ENCODE measurements at regions not wholly inside any gene's neighbourhood (a gene's known extent, or its start where the extent isn't known, plus 50 kb on each side); places are given as distances from the start of the nearest gene placed in this dataset.

DNA sequence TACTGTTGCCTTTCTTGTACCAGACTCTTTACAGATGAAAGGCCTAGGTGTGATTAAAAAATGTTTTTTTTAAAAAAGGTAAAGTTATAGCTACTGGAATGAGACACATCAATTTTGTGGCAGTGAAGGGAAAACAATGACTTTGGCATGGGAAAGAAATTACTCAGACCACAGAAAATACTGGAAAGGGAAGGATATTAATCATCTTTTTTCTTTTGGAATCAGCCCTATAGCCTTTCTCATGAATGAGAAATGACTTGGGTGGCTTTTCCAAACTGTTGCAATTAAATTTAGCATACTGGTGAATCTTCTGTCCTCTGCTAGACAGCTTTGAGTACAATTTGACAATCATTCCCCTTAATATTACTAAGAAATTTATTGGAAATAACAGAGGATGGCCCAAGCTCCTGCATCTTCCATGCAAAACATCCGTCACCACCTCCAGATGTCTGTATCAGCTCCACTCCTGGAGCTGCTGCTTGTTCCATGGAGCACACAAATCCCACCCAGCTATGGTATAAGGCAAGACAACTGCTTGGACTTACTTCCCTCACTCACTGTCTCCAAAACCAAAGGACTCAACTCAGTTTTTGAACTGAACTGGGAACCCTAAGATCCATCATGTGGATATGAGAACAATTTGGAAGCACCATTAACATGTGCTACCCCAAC, 97.6 kb upstream of the ARSJ start:
- no peaks in the 10 kb centered on the region for H3K27me3 ChIP-seq (ENCODE audit: insufficient read depth, low read depth, low read length)
- H3K9ac ChIP-seq (ENCODE audit: low read length) = no peak overlapping the region
- H3K36me3 ChIP-seq (ENCODE audit: insufficient read depth, low read length) = no peaks in the 10 kb centered on the region
- H3K9me3 ChIP-seq (ENCODE audit: low read length) = no peaks in the 10 kb centered on the region
- no peak overlapping the region for H3K4me3 ChIP-seq (ENCODE audit: low read length)
- H3F3A ChIP-seq (ENCODE audit: insufficient read depth, low read length, poor library complexity, severe bottlenecking) = no peaks in the 10 kb centered on the region
- H3K9me2 ChIP-seq (ENCODE audit: insufficient read depth, low read length) = no peaks in the 10 kb centered on the region
- no peak overlapping the region for H2AFZ ChIP-seq (ENCODE audit: low read depth, low read length)
- TF ChIP-seq, protein P1, sequence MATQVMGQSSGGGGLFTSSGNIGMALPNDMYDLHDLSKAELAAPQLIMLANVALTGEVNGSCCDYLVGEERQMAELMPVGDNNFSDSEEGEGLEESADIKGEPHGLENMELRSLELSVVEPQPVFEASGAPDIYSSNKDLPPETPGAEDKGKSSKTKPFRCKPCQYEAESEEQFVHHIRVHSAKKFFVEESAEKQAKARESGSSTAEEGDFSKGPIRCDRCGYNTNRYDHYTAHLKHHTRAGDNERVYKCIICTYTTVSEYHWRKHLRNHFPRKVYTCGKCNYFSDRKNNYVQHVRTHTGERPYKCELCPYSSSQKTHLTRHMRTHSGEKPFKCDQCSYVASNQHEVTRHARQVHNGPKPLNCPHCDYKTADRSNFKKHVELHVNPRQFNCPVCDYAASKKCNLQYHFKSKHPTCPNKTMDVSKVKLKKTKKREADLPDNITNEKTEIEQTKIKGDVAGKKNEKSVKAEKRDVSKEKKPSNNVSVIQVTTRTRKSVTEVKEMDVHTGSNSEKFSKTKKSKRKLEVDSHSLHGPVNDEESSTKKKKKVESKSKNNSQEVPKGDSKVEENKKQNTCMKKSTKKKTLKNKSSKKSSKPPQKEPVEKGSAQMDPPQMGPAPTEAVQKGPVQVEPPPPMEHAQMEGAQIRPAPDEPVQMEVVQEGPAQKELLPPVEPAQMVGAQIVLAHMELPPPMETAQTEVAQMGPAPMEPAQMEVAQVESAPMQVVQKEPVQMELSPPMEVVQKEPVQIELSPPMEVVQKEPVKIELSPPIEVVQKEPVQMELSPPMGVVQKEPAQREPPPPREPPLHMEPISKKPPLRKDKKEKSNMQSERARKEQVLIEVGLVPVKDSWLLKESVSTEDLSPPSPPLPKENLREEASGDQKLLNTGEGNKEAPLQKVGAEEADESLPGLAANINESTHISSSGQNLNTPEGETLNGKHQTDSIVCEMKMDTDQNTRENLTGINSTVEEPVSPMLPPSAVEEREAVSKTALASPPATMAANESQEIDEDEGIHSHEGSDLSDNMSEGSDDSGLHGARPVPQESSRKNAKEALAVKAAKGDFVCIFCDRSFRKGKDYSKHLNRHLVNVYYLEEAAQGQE (IDR thresholded peaks at IDR 0.05; ENCODE audit: borderline replicate concordance) = no peak
- no peak for TF ChIP-seq SMC3 (conservative IDR thresholded peaks at IDR 0.05; ENCODE audit: poor library complexity)
- TF ChIP-seq RAD21 (conservative IDR thresholded peaks at IDR 0.05) = no peak
- no peak for TF ChIP-seq TAF1 (IDR thresholded peaks at IDR 0.05; ENCODE audit: low read depth)
- no peak for TF ChIP-seq MXI1 (conservative IDR thresholded peaks at IDR 0.05; ENCODE audit: poor library complexity, severe bottlenecking)
- no peak for TF ChIP-seq EP300 (conservative IDR thresholded peaks at IDR 0.05; ENCODE audit: poor library complexity, severe bottlenecking)
- TF ChIP-seq, protein P2, sequence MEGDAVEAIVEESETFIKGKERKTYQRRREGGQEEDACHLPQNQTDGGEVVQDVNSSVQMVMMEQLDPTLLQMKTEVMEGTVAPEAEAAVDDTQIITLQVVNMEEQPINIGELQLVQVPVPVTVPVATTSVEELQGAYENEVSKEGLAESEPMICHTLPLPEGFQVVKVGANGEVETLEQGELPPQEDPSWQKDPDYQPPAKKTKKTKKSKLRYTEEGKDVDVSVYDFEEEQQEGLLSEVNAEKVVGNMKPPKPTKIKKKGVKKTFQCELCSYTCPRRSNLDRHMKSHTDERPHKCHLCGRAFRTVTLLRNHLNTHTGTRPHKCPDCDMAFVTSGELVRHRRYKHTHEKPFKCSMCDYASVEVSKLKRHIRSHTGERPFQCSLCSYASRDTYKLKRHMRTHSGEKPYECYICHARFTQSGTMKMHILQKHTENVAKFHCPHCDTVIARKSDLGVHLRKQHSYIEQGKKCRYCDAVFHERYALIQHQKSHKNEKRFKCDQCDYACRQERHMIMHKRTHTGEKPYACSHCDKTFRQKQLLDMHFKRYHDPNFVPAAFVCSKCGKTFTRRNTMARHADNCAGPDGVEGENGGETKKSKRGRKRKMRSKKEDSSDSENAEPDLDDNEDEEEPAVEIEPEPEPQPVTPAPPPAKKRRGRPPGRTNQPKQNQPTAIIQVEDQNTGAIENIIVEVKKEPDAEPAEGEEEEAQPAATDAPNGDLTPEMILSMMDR (IDR thresholded peaks at IDR 0.05; ENCODE audit: poor library complexity, severe bottlenecking) = no peak
- no peak for TF ChIP-seq EZH2 (IDR thresholded peaks at IDR 0.05; ENCODE audit: borderline replicate concordance, insufficient read depth, low read length, poor library complexity, severe bottlenecking)
- no peak for TF ChIP-seq POLR2AphosphoS5 (IDR thresholded peaks at IDR 0.05)
- no peak overlapping the region for H3K27ac ChIP-seq (ENCODE audit: low read length)
- H3K79me2 ChIP-seq (replicated peaks; ENCODE audit: insufficient read depth, low read length) = no peaks in the 10 kb centered on the region
- no peak overlapping the region for H3K4me2 ChIP-seq (ENCODE audit: low read length)
- H4K20me1 ChIP-seq (ENCODE audit: insufficient read depth) = no peaks in the 10 kb centered on the region

DNA sequence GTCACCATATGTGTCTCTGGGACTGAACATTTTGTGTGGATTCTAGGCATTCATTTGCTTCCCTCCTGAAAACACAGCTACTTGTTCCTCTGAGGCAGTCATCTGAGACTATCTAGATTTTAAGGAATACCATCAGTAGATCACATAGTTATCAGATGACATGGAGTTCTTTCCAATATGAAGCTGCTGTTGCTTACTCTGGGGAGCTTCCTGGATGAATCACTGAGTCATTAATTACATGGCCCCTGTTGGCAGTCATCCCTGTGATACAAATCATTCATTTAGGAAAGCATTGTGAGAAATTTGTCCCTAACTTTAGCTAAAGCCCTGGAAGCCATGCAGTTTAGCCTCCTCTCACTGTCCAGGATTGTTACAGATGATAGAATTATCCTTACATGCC, 98.2 kb upstream of the ARSJ start:
- no peak overlapping the region for H2AFZ ChIP-seq (ENCODE audit: low read depth, low read length)

More for the DNA sequence above, 98.2 kb upstream of the ARSJ start:
- H3K9ac ChIP-seq (ENCODE audit: low read length) = no peak overlapping the region
- no peak for TF ChIP-seq POLR2AphosphoS5 (IDR thresholded peaks at IDR 0.05)
- TF ChIP-seq EP300 (conservative IDR thresholded peaks at IDR 0.05; ENCODE audit: poor library complexity, severe bottlenecking) = no peak
- no peak for TF ChIP-seq MXI1 (conservative IDR thresholded peaks at IDR 0.05; ENCODE audit: poor library complexity, severe bottlenecking)
- no peak for TF ChIP-seq TAF1 (IDR thresholded peaks at IDR 0.05; ENCODE audit: low read depth)
- TF ChIP-seq SMC3 (conservative IDR thresholded peaks at IDR 0.05; ENCODE audit: poor library complexity) = no peak
- no peak for TF ChIP-seq RAD21 (conservative IDR thresholded peaks at IDR 0.05)
- TF ChIP-seq, protein P1 (IDR thresholded peaks at IDR 0.05; ENCODE audit: borderline replicate concordance) = no peak
- no peak for TF ChIP-seq EZH2 (IDR thresholded peaks at IDR 0.05; ENCODE audit: borderline replicate concordance, insufficient read depth, low read length, poor library complexity, severe bottlenecking)
- TF ChIP-seq, protein P2 (IDR thresholded peaks at IDR 0.05; ENCODE audit: poor library complexity, severe bottlenecking) = no peak
- no peak overlapping the region for H3K4me2 ChIP-seq (ENCODE audit: low read length)
- no peaks in the 10 kb centered on the region for H3K9me2 ChIP-seq (ENCODE audit: insufficient read depth, low read length)
- H3K79me2 ChIP-seq (replicated peaks; ENCODE audit: insufficient read depth, low read length) = no peaks in the 10 kb centered on the region
- no peak overlapping the region for H3K27ac ChIP-seq (ENCODE audit: low read length)
- H3K27me3 ChIP-seq (ENCODE audit: insufficient read depth, low read depth, low read length) = no peaks in the 10 kb centered on the region
- H3K9me3 ChIP-seq (ENCODE audit: low read length) = no peaks in the 10 kb centered on the region
- no peaks in the 10 kb centered on the region for H4K20me1 ChIP-seq (ENCODE audit: insufficient read depth)
- no peaks in the 10 kb centered on the region for H3K36me3 ChIP-seq (ENCODE audit: insufficient read depth, low read length)
- no peak overlapping the region for H3K4me3 ChIP-seq (ENCODE audit: low read length)
- H3F3A ChIP-seq (ENCODE audit: insufficient read depth, low read length, poor library complexity, severe bottlenecking) = no peaks in the 10 kb centered on the region
